HL-60 (cell line): ENCODE measurements at regions not wholly inside any gene's neighbourhood (a gene's known extent, or its start where the extent isn't known, plus 50 kb on each side); places are given as distances from the start of the nearest gene placed in this dataset.

Experiments
- TF ChIP-seq, protein P1 (sequence below): IDR thresholded peaks from 2 replicates; pipeline ENCODE4 v1.6.1; 2012; ENCODE audit warnings: low read depth; ENCODE audit not compliant: insufficient replicate concordance
- TF ChIP-seq, protein P2 (sequence below): IDR thresholded peaks from one replicate; pipeline ENCODE4 v1.5.1; 2011; ENCODE audit warnings: low read length, control low read depth, inconsistent platforms; ENCODE audit not compliant: insufficient read depth

DNA sequence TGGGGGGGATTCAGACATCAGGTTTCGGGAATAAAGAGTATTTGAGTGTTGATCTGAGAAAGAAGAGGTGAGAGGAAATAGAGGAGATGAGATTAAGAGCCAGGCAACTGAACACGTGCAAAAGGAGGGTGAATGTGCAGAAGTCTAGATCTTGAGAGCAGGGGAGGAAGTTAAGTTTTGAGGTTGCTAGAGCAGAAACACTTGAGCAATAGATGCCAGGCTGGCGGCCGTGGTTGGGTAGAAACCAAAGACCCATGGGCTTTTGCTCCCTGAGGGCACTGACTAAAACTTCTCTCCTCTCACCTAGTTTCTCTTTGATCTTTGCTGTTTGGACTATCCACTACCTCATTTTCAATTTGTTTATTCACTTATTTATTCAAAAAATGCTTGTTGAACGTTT is 116.0 kb downstream of the CDC42EP3 start:
- TF ChIP-seq, protein P1, sequence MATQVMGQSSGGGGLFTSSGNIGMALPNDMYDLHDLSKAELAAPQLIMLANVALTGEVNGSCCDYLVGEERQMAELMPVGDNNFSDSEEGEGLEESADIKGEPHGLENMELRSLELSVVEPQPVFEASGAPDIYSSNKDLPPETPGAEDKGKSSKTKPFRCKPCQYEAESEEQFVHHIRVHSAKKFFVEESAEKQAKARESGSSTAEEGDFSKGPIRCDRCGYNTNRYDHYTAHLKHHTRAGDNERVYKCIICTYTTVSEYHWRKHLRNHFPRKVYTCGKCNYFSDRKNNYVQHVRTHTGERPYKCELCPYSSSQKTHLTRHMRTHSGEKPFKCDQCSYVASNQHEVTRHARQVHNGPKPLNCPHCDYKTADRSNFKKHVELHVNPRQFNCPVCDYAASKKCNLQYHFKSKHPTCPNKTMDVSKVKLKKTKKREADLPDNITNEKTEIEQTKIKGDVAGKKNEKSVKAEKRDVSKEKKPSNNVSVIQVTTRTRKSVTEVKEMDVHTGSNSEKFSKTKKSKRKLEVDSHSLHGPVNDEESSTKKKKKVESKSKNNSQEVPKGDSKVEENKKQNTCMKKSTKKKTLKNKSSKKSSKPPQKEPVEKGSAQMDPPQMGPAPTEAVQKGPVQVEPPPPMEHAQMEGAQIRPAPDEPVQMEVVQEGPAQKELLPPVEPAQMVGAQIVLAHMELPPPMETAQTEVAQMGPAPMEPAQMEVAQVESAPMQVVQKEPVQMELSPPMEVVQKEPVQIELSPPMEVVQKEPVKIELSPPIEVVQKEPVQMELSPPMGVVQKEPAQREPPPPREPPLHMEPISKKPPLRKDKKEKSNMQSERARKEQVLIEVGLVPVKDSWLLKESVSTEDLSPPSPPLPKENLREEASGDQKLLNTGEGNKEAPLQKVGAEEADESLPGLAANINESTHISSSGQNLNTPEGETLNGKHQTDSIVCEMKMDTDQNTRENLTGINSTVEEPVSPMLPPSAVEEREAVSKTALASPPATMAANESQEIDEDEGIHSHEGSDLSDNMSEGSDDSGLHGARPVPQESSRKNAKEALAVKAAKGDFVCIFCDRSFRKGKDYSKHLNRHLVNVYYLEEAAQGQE = no peak
- TF ChIP-seq, protein P2, sequence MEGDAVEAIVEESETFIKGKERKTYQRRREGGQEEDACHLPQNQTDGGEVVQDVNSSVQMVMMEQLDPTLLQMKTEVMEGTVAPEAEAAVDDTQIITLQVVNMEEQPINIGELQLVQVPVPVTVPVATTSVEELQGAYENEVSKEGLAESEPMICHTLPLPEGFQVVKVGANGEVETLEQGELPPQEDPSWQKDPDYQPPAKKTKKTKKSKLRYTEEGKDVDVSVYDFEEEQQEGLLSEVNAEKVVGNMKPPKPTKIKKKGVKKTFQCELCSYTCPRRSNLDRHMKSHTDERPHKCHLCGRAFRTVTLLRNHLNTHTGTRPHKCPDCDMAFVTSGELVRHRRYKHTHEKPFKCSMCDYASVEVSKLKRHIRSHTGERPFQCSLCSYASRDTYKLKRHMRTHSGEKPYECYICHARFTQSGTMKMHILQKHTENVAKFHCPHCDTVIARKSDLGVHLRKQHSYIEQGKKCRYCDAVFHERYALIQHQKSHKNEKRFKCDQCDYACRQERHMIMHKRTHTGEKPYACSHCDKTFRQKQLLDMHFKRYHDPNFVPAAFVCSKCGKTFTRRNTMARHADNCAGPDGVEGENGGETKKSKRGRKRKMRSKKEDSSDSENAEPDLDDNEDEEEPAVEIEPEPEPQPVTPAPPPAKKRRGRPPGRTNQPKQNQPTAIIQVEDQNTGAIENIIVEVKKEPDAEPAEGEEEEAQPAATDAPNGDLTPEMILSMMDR = no peak
